ENCODE measurements at regions not wholly inside any gene's neighbourhood (a gene's known extent, or its start where the extent isn't known, plus 50 kb on each side); places are given as distances from the start of the nearest gene placed in this dataset.
"Not testable (repeated sequence)": the region's sequence is repeated elsewhere in the genome, so short reads cannot be mapped to it uniquely, and the experiment has no call there.

GRCh38 chr13:87976650-87977049 is 305.5 kb downstream of the SLITRK5 start:
- in situ Hi-C loops (cut with HindIII; ENCODE audit: low sequenced_read_pairs), result not testable (repeated sequence)

- in situ Hi-C loops (cut with HindIII; ENCODE audit: low sequenced_read_pairs), result no loop called here
Observed at GRCh38 chr13:87981416-87981815, 310.2 kb downstream of the SLITRK5 start.

DNA sequence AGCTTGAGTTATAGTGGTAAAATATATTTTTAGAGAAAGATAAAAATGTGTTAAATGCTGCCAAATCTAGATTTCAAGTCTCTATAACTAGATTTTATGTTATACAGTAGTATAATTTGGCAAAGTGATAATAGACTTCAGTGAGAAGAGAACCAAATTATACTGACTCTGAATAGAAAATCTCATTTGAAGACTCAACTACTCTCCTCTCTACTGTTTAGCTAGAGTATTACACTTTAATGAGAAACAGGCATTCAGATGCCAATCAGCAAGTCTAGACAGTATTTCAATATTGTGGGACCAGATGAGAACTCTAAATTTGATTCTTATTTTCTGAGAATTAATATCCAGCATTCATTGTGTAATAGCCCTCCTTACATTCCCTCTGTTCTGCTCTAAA is 311.2 kb downstream of the SLITRK5 start:
- in situ Hi-C loops (cut with HindIII; ENCODE audit: low sequenced_read_pairs), result no loop called here

- in situ Hi-C loops (cut with HindIII; ENCODE audit: low sequenced_read_pairs), result no loop called here
Observed at GRCh38 chr13:87986639-87987250, 315.6 kb downstream of the SLITRK5 start.

- in situ Hi-C loops (cut with HindIII; ENCODE audit: low sequenced_read_pairs), result no loop called here
Observed at GRCh38 chr13:87998081-87998480, 326.9 kb downstream of the SLITRK5 start.

GRCh38 chr13:87999240-87999700 is 328.1 kb downstream of the SLITRK5 start:
- in situ Hi-C loops (cut with HindIII; ENCODE audit: low sequenced_read_pairs), result no loop called here

DNA sequence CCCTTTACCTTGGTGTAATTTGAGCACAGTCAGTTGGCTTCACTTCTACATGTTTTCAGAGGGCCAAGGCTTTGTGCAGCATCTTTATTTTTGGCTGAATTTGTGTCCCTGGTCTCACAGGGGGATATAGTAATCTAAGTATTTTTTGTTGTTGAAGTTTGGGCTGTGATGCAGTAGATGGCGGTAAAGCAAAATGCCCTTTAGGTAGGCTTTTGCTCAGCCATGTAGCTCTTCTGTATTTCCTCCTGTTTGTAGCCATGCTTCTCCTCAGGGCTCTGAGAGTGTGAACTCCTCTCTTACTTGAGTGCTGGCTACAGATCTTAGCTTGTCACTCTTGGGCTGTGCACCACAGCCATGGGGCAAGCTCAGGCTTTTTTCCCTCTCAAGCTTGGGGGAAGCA is 328.6 kb downstream of the SLITRK5 start:
- in situ Hi-C loops (cut with HindIII; ENCODE audit: low sequenced_read_pairs), result no loop called here

DNA sequence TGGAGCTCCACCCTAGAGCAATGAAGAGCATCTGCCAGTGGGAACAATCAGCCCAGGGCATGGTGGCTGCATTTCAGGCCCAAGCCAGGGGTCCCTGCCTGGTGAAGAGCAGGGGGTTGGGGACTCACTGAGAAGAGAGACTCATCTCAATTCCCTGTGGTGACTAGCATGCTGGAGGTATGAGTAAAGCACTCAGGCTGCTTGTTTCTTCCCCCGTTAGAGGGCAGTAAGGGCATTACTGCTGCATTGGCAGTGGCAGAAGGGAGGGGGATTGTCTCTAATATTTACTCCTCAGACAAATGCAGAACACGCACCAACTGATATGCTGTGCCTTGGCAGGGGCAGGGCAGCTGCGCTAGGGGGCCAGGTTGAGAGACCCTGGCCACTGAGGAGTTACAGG is 329.1 kb downstream of the SLITRK5 start:
- in situ Hi-C loops (cut with HindIII; ENCODE audit: low sequenced_read_pairs), result no loop called here

DNA sequence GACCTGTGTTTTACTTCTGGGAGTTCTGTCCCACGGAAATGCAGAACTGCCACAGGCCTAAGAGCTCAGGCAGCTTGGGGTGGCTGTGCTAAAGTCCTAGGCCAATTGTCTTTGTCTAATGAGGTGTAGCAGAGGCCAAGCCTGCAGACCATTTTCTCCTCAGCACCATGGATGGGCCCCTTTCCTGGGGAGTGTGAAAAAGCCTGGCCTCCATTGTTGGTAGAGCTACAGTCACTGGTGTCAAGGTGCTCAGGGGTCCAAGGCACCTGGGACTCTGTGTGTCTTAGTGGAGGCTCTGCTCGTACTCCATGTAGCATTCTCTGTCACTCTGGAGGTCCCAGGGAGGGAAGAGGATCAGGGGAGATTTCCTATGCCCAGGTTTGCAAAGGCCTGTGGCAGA is 329.6 kb downstream of the SLITRK5 start:
- in situ Hi-C loops (cut with HindIII; ENCODE audit: low sequenced_read_pairs), result no loop called here

- in situ Hi-C loops (cut with HindIII; ENCODE audit: low sequenced_read_pairs), result no loop called here
Observed at GRCh38 chr13:88005188-88005587, 334.0 kb downstream of the SLITRK5 start.

- in situ Hi-C loops (cut with HindIII; ENCODE audit: low sequenced_read_pairs), result no loop called here
Observed at GRCh38 chr13:88014527-88014926, 343.4 kb downstream of the SLITRK5 start.

GRCh38 chr13:88022431-88023208 is 351.4 kb downstream of the SLITRK5 start:
- in situ Hi-C loops (cut with HindIII; ENCODE audit: low sequenced_read_pairs), result no loop called here

DNA sequence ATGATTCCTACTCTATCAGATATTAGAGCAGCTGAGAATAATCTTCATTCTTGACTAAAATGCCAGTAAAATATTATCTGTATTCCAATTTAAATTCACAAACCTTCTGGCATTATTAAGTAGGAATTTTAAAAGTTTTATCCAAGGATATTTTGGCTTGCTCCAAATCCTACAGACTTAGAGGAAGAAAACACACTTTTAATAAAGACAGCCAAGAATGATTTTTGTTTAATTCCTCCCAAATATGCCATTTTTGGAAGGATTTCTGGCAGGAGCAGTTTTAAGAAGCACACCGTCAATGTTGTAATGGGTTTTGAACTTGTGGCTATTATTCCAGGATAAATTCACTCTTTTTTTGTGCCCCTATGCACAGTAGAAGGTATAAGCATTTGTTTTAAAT is 355.1 kb downstream of the SLITRK5 start:
- in situ Hi-C loops (cut with HindIII; ENCODE audit: low sequenced_read_pairs), result no loop called here

- in situ Hi-C loops (cut with HindIII; ENCODE audit: low sequenced_read_pairs), result no loop called here
Observed at GRCh38 chr13:88031980-88032559, 360.9 kb downstream of the SLITRK5 start.

GRCh38 chr13:88036205-88036604 is 365.0 kb downstream of the SLITRK5 start:
- in situ Hi-C loops (cut with HindIII; ENCODE audit: low sequenced_read_pairs), result not testable (repeated sequence)

DNA sequence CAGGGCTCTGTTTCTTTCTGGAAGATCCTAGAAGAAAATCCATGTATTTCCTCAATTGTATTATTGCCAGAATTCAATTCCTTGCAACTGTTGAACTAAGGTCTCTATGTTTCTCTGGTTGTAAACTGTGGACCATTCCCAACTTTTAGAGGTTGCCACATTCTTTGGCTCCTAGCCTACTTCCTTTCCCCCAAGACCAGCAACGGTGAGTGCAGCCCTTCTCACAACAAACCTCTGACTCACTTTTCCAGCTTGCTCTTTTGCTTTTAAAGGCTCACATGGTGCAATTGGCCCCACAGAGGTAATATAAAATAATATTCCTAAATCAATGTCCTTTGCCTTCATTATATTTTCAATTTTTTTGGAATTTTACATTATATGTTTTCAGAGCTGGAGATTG is 371.3 kb downstream of the SLITRK5 start:
- in situ Hi-C loops (cut with HindIII; ENCODE audit: low sequenced_read_pairs), result no loop called here

GRCh38 chr13:88051746-88052482 is 380.7 kb downstream of the SLITRK5 start:
- in situ Hi-C loops (cut with HindIII; ENCODE audit: low sequenced_read_pairs), result no loop called here

- in situ Hi-C loops (cut with HindIII; ENCODE audit: low sequenced_read_pairs), result no loop called here
Observed at GRCh38 chr13:88063741-88064140, 392.6 kb downstream of the SLITRK5 start.

DNA sequence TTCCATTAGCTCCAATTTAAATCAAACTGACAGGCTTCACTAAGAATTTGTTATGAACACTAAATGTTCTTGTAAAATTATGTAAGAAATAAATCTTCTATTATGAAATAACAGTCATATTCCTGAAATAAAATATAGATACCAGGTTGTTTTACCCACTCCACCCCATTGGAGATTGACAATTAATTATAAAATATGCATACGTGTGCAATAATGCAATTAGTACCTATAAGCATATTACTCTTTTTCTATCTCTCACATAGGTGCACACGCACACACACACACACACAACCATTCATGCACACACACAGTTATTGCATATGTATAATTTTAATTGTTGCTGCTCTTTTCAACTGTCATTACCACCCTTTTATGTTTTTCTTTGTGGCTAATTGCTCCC is 395.7 kb downstream of the SLITRK5 start:
- in situ Hi-C loops (cut with HindIII; ENCODE audit: low sequenced_read_pairs), result no loop called here

DNA sequence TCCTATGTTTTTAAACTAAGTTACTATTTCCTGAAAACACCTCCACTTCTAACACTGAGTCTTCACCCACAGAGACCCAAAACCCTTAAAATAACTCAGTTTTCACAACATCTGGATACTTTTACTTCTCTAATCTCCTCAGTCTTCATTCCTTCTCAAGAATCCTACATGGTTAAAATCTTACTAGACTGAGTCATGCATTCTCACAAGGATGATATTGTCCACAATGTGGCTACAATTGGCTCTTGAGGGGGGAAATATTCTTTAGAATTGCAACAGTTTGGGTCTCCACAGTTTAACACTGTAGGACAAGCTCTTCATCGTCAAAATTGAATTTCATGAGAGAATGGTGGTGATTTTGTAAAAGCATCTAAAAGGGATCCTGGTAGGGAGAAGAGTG is 397.1 kb downstream of the SLITRK5 start:
- in situ Hi-C loops (cut with HindIII; ENCODE audit: low sequenced_read_pairs), result no loop called here

- in situ Hi-C loops (cut with HindIII; ENCODE audit: low sequenced_read_pairs), result no loop called here
Observed at GRCh38 chr13:88068975-88069374, 397.8 kb downstream of the SLITRK5 start.
